EH (cell line): ENCODE measurements at regions not wholly inside any gene's neighbourhood (a gene's known extent, or its start where the extent isn't known, plus 50 kb on each side); places are given as distances from the start of the nearest gene placed in this dataset.
A peak's percentile ranks its signal among the peaks of the same experiment; 100 is the strongest.

Source experiments
- DNase-seq: peaks from one replicate; pipeline ENCODE4 v3.0.0-alpha.2; 2015; ENCODE audit warnings: low read depth

GRCh38 chr20:50286174-50286511 is 95.5 kb downstream of the CEBPB start:
- no peak for DNase-seq

GRCh38 chr20:50286609-50287008 is 96.0 kb downstream of the CEBPB start:
- peak; percentile 97 for DNase-seq

- DNase-seq = no peak
Observed at GRCh38 chr20:50287512-50287911, 96.9 kb downstream of the CEBPB start.

- DNase-seq = peak; percentile 42
Observed at GRCh38 chr20:50288128-50288623, 97.5 kb downstream of the CEBPB start.

- DNase-seq = no peak
Observed at GRCh38 chr20:50289581-50289980, 99.0 kb downstream of the CEBPB start.

GRCh38 chr20:50290112-50290511 is 99.5 kb downstream of the CEBPB start:
- DNase-seq = no peak

- DNase-seq = no peak
Observed at GRCh38 chr20:50290808-50291207, 100.2 kb downstream of the CEBPB start.

GRCh38 chr20:50291254-50292078 is 100.8 kb downstream of the CEBPB start:
- no peak for DNase-seq

GRCh38 chr20:50292079-50292590 is 101.5 kb downstream of the CEBPB start:
- DNase-seq = no peak

- DNase-seq = peak; percentile 97
Observed at GRCh38 chr20:50292591-50293283, 102.1 kb downstream of the CEBPB start.

- no peak for DNase-seq
Observed at GRCh38 chr20:50293284-50294139, 102.9 kb downstream of the CEBPB start.

- DNase-seq = peak; percentile 21
Observed at GRCh38 chr20:50294164-50295088, 103.8 kb downstream of the CEBPB start.

- DNase-seq = no peak
Observed at GRCh38 chr20:50295345-50295744, 104.7 kb downstream of the CEBPB start.

GRCh38 chr20:50295762-50296449 is 105.3 kb downstream of the CEBPB start:
- no peak for DNase-seq

- DNase-seq = peak; percentile 32
Observed at GRCh38 chr20:50296450-50297375, 106.1 kb downstream of the CEBPB start.

- DNase-seq = no peak
Observed at GRCh38 chr20:50297498-50298376, 107.1 kb downstream of the CEBPB start.

GRCh38 chr20:50298554-50299324 is 108.1 kb downstream of the CEBPB start:
- no peak for DNase-seq

GRCh38 chr20:50299325-50299629 is 108.6 kb downstream of the CEBPB start:
- no peak for DNase-seq
